HepG2 (cell line): ENCODE measurements at regions not wholly inside any gene's neighbourhood (a gene's known extent, or its start where the extent isn't known, plus 50 kb on each side); places are given as distances from the start of the nearest gene placed in this dataset.
A peak's percentile ranks its signal among the peaks of the same experiment; 100 is the strongest.

Experiments used
- BCL6 ChIP-seq: IDR thresholded peaks from 2 replicates; pipeline ENCODE4 v1.6.1; 2016; ENCODE audit warnings: missing genetic modification reagents, missing compliant biosample characterization
- FOXA1 ChIP-seq, 2 experiments: fragments of 450-650 bp in 1 of 2; sonication (generic) in 1 of 2; formaldehyde crosslinking in 1 of 2; IDR thresholded peaks; 2 replicates each; pipeline versions ENCODE4 v1.4.0 to v1.6.1; 2016 to 2020; ENCODE audit warnings: missing genetic modification reagents in 1 of 2
- FOXO1 ChIP-seq: sonication (generic); formaldehyde crosslinking; IDR thresholded peaks from 2 replicates; pipeline ENCODE4 v1.4.0; 2020; ENCODE audit warnings: missing genetic modification reagents
- HHEX ChIP-seq: IDR thresholded peaks from 2 replicates; pipeline ENCODE4 v1.6.1; 2016; ENCODE audit warnings: control low read depth
- HMG20B ChIP-seq: conservative IDR thresholded peaks from 2 replicates; pipeline ENCODE4 v1.6.1; 2016; ENCODE audit warnings: missing genetic modification reagents, missing compliant biosample characterization
- MAZ ChIP-seq, 2 experiments: sonication (generic) in 1 of 2; formaldehyde crosslinking in 1 of 2; IDR thresholded peaks; 2 replicates each; pipeline versions ENCODE4 v1.5.0 to v1.6.1; 2012 to 2020; ENCODE audit warnings: low read depth in 2 of 2, mild to moderate bottlenecking in 2 of 2, borderline replicate concordance in 1 of 2, improper control_type of control experiment in 1 of 2, low read length in 1 of 2, missing genetic modification reagents in 1 of 2, moderate library complexity in 1 of 2
- NCOR1 ChIP-seq: fragments of 200-600 bp; sonication (generic); IDR thresholded peaks from 2 replicates; pipeline ENCODE4 v1.7.0; 2017; ENCODE audit warnings: antibody characterized with exemption, low read length, borderline replicate concordance
- NR2F6 ChIP-seq, 2 experiments: IDR thresholded peaks; 2 replicates each; pipeline ENCODE4 v1.6.1; 2016; ENCODE audit warnings: antibody characterized with exemption in 1 of 2, mild to moderate bottlenecking in 1 of 2
- PITX1 ChIP-seq: sonication (generic); formaldehyde crosslinking; IDR thresholded peaks from 2 replicates; pipeline ENCODE4 v1.5.1; 2020; ENCODE audit warnings: mild to moderate bottlenecking, missing genetic modification reagents
- PPARG ChIP-seq: conservative IDR thresholded peaks from 2 replicates; pipeline ENCODE4 v1.6.1; 2016; ENCODE audit warnings: missing biosample characterization, missing genetic modification reagents
- RARA ChIP-seq: IDR thresholded peaks from 2 replicates; pipeline ENCODE4 v1.6.1; 2016; ENCODE audit warnings: missing genetic modification reagents, missing compliant biosample characterization
- SOX6 ChIP-seq, 2 experiments: fragments of 450-650 bp in 1 of 2; sonication (generic) in 1 of 2; formaldehyde crosslinking in 1 of 2; IDR thresholded peaks; 2 replicates each; pipeline versions ENCODE4 v1.4.0 to v1.6.1; 2017 to 2020; ENCODE audit warnings: antibody characterized with exemption in 1 of 2, mild to moderate bottlenecking in 1 of 2, missing genetic modification reagents in 1 of 2
- ZMYM4 ChIP-seq: sonication (generic); formaldehyde crosslinking; IDR thresholded peaks from 2 replicates; pipeline ENCODE4 v1.8.1; 2023; ENCODE audit warnings: mild to moderate bottlenecking, missing genetic modification reagents
- ZNF354B ChIP-seq: sonication (generic); formaldehyde crosslinking; IDR thresholded peaks from 2 replicates; pipeline ENCODE4 v1.8.0; 2022; ENCODE audit warnings: mild to moderate bottlenecking, missing genetic modification reagents
- TF ChIP-seq, protein P1 (sequence below): sonication (generic); formaldehyde crosslinking; conservative IDR thresholded peaks from 2 replicates; pipeline ENCODE4 v1.4.0; 2020; ENCODE audit warnings: mild to moderate bottlenecking, missing genetic modification reagents, moderate library complexity
- TF ChIP-seq, protein P2 (sequence below): sonication (generic); formaldehyde crosslinking; IDR thresholded peaks from 2 replicates; pipeline ENCODE4 v1.5.1; 2020; ENCODE audit warnings: missing genetic modification reagents, mild to moderate bottlenecking, borderline replicate concordance
- TF ChIP-seq, protein P3 (sequence below): IDR thresholded peaks from 2 replicates; pipeline ENCODE4 v1.6.1; 2016; ENCODE audit warnings: missing compliant biosample characterization, missing genetic modification reagents, borderline replicate concordance

GRCh38 chr12:31853977-31854376, 105.2 kb upstream of the RESF1 start (continued):
- TF ChIP-seq, protein P1, sequence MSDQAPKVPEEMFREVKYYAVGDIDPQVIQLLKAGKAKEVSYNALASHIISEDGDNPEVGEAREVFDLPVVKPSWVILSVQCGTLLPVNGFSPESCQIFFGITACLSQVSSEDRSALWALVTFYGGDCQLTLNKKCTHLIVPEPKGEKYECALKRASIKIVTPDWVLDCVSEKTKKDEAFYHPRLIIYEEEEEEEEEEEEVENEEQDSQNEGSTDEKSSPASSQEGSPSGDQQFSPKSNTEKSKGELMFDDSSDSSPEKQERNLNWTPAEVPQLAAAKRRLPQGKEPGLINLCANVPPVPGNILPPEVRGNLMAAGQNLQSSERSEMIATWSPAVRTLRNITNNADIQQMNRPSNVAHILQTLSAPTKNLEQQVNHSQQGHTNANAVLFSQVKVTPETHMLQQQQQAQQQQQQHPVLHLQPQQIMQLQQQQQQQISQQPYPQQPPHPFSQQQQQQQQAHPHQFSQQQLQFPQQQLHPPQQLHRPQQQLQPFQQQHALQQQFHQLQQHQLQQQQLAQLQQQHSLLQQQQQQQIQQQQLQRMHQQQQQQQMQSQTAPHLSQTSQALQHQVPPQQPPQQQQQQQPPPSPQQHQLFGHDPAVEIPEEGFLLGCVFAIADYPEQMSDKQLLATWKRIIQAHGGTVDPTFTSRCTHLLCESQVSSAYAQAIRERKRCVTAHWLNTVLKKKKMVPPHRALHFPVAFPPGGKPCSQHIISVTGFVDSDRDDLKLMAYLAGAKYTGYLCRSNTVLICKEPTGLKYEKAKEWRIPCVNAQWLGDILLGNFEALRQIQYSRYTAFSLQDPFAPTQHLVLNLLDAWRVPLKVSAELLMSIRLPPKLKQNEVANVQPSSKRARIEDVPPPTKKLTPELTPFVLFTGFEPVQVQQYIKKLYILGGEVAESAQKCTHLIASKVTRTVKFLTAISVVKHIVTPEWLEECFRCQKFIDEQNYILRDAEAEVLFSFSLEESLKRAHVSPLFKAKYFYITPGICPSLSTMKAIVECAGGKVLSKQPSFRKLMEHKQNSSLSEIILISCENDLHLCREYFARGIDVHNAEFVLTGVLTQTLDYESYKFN (CRISPR knock-in tag): peak; percentile 78
- TF ChIP-seq NR2F6 (IDR thresholded peaks at IDR 0.05): peak; percentile 81
- TF ChIP-seq NR2F6 (CRISPR knock-in tag; IDR thresholded peaks at IDR 0.05): peak; percentile 53
- peak; percentile 52; the same call in 1 of the 2 replicates for TF ChIP-seq HMG20B (CRISPR knock-in tag)
- TF ChIP-seq ZNF354B (CRISPR knock-in tag): no peak
- TF ChIP-seq SOX6 (IDR thresholded peaks at IDR 0.05): no peak
- TF ChIP-seq SOX6 (CRISPR knock-in tag; IDR thresholded peaks at IDR 0.05): peak; percentile 42
- peak; percentile 45; the same call in 1 of the 2 replicates for TF ChIP-seq PITX1 (CRISPR knock-in tag)
- TF ChIP-seq MAZ (IDR thresholded peaks at IDR 0.05; ENCODE audit: borderline replicate concordance, low read depth, low read length): no peak
- no peak for TF ChIP-seq MAZ (CRISPR knock-in tag; IDR thresholded peaks at IDR 0.05; ENCODE audit: low read depth)
- TF ChIP-seq HHEX: peak; percentile 63; the same call in 1 of the 2 replicates
- 0 out of 2 replicates have a peak, but pooled peaks have one; percentile 32 for TF ChIP-seq FOXO1
- TF ChIP-seq NCOR1: 0 out of 2 replicates have a peak, but pooled peaks have one; percentile 37
- TF ChIP-seq, protein P2, sequence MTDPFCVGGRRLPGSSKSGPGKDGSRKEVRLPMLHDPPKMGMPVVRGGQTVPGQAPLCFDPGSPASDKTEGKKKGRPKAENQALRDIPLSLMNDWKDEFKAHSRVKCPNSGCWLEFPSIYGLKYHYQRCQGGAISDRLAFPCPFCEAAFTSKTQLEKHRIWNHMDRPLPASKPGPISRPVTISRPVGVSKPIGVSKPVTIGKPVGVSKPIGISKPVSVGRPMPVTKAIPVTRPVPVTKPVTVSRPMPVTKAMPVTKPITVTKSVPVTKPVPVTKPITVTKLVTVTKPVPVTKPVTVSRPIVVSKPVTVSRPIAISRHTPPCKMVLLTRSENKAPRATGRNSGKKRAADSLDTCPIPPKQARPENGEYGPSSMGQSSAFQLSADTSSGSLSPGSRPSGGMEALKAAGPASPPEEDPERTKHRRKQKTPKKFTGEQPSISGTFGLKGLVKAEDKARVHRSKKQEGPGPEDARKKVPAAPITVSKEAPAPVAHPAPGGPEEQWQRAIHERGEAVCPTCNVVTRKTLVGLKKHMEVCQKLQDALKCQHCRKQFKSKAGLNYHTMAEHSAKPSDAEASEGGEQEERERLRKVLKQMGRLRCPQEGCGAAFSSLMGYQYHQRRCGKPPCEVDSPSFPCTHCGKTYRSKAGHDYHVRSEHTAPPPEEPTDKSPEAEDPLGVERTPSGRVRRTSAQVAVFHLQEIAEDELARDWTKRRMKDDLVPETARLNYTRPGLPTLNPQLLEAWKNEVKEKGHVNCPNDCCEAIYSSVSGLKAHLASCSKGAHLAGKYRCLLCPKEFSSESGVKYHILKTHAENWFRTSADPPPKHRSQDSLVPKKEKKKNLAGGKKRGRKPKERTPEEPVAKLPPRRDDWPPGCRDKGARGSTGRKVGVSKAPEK (CRISPR knock-in tag): no peak
- peak; percentile 47; the same call in 1 of the 2 replicates for TF ChIP-seq RARA (CRISPR knock-in tag)
- TF ChIP-seq, protein P3, sequence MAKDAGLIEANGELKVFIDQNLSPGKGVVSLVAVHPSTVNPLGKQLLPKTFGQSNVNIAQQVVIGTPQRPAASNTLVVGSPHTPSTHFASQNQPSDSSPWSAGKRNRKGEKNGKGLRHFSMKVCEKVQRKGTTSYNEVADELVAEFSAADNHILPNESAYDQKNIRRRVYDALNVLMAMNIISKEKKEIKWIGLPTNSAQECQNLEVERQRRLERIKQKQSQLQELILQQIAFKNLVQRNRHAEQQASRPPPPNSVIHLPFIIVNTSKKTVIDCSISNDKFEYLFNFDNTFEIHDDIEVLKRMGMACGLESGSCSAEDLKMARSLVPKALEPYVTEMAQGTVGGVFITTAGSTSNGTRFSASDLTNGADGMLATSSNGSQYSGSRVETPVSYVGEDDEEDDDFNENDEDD (CRISPR knock-in tag): no peak
- peak; percentile 64 for TF ChIP-seq ZMYM4 (CRISPR knock-in tag)
- no peak for TF ChIP-seq FOXA1 (IDR thresholded peaks at IDR 0.05)
- TF ChIP-seq FOXA1 (CRISPR knock-in tag; IDR thresholded peaks at IDR 0.05): 0 out of 2 replicates have a peak, but pooled peaks have one; percentile 38
- peak; percentile 92 for TF ChIP-seq PPARG
- TF ChIP-seq BCL6: peak; percentile 93
